MCF 10A (cell line): ENCODE measurements at regions not wholly inside any gene's neighbourhood (a gene's known extent, or its start where the extent isn't known, plus 50 kb on each side); places are given as distances from the start of the nearest gene placed in this dataset.

Experiments used
- BruUV-seq: library from RNA; stranded (reverse); fragments of 400-500 nt; replicated peaks from 2 replicates; lab custom pipeline; 2021; lab: Mats Ljungman, UMichigan
- CTCF ChIA-PET: fragments of 300-600 bp; sonication (Branson Sonifier 250); formaldehyde crosslinking; extraction: SDS; loops from one replicate; lab custom pipeline; 2021; ENCODE audit warnings: antibody characterized with exemption, inconsistent platforms; lab: Yijun Ruan, JAX
- POLR2A ChIA-PET: fragments of 300-600, 350-650 bp; sonication (Branson Sonifier 250); formaldehyde crosslinking; extraction: SDS; loops from one replicate; lab custom pipeline; 2020; ENCODE audit warnings: antibody characterized with exemption, inconsistent platforms; lab: Yijun Ruan, JAX
- DNase-seq: peaks from one replicate; pipeline ENCODE4 v3.0.0-alpha.2; 2018; ENCODE audit not compliant: unreplicated experiment
- H3K27ac Mint-ChIP-seq: one replicate; pipeline ENCODE4 v1.8.0; 2022; ENCODE audit warnings: mild to moderate bottlenecking, low read depth, mixed read lengths; ENCODE audit not compliant: unreplicated experiment
- H3K27me3 Mint-ChIP-seq: one replicate; pipeline ENCODE4 v1.8.0; 2022; ENCODE audit warnings: mixed read lengths; ENCODE audit not compliant: insufficient read depth, unreplicated experiment
- H3K36me3 Mint-ChIP-seq: one replicate; pipeline ENCODE4 v1.8.0; 2022; ENCODE audit warnings: mild to moderate bottlenecking, moderate library complexity, mixed read lengths; ENCODE audit not compliant: insufficient read depth, unreplicated experiment
- H3K4me1 Mint-ChIP-seq: one replicate; pipeline ENCODE4 v1.8.0; 2022; ENCODE audit warnings: mixed read lengths; ENCODE audit not compliant: insufficient read depth, unreplicated experiment
- H3K4me3 Mint-ChIP-seq: one replicate; pipeline ENCODE4 v1.8.0; 2022; ENCODE audit warnings: mild to moderate bottlenecking, moderate library complexity, mixed read lengths; ENCODE audit not compliant: unreplicated experiment
- H3K9me3 Mint-ChIP-seq: one replicate; pipeline ENCODE4 v1.8.0; 2022; ENCODE audit warnings: mixed read lengths; ENCODE audit not compliant: unreplicated experiment
- CTCF ChIP-seq: fragments of 200-600 bp; IDR thresholded peaks from one replicate; pipeline ENCODE4 v1.8.0; 2022; ENCODE audit warnings: antibody characterized with exemption, mild to moderate bottlenecking; ENCODE audit not compliant: unreplicated experiment
- intact Hi-C: fragments of 100-400 bp; cut with micrococcal nuclease; formaldehyde crosslinking; loops from 2 replicates; pipeline ENCODE4 v1.14.1; 2022

GRCh38 chr3:73964818-73965217 lies 340.1 kb upstream of the PDZRN3 start:
- Mint-ChIP-seq H3K27ac (no peak overlapping the region), H3K27me3 (peaks cover 33% of the 10 kb centered on the region), H3K36me3 (no peaks in the 10 kb centered on the region), H3K9me3 (no peaks in the 10 kb centered on the region), H3K4me1 (peaks cover 6% of the 10 kb centered on the region), H3K4me3 (no peak overlapping the region)
- POLR2A ChIA-PET, result no interaction called here
- CTCF ChIA-PET, result no interaction called here
- no peak for TF ChIP-seq CTCF
- BruUV-seq, result no TSS peak
- intact Hi-C loops, result no loop called here
- DNase-seq, result no peak

GRCh38 chr3:73955494-73956070 lies 330.8 kb upstream of the PDZRN3 start:
- peaks cover 8% of the 10 kb centered on the region for H3K9me3 Mint-ChIP-seq
- no peak for TF ChIP-seq CTCF
- peaks cover 10% of the 10 kb centered on the region for H3K27me3 Mint-ChIP-seq
- H3K36me3 Mint-ChIP-seq, result no peaks in the 10 kb centered on the region
- DNase-seq, result no peak
- intact Hi-C loops, result no loop called here
- POLR2A ChIA-PET, result no interaction called here
- no peak overlapping the region for H3K4me3 Mint-ChIP-seq
- CTCF ChIA-PET, result interaction anchor here (0.6 kb wide), 1 partner anchor 147 kb away, joined by 3 read pairs; no protein-coding TSS in a partner anchor
- no peak overlapping the region for H3K27ac Mint-ChIP-seq
- no TSS peak for BruUV-seq
- H3K4me1 Mint-ChIP-seq, result no peaks in the 10 kb centered on the region

- no TSS peak for BruUV-seq
- peaks cover 10% of the 10 kb centered on the region for H3K27me3 Mint-ChIP-seq
- no peak overlapping the region for H3K27ac Mint-ChIP-seq
- ChIA-PET POLR2A (no interaction called here), CTCF (no interaction called here)
- H3K9me3 Mint-ChIP-seq, result peaks cover 8% of the 10 kb centered on the region
- no peak for DNase-seq
- no peaks in the 10 kb centered on the region for H3K4me1 Mint-ChIP-seq
- no peaks in the 10 kb centered on the region for H3K36me3 Mint-ChIP-seq
- no peak overlapping the region for H3K4me3 Mint-ChIP-seq
- no peak for TF ChIP-seq CTCF
- intact Hi-C loops, result no loop called here
Measured at GRCh38 chr3:73954506-73954905, 329.8 kb upstream of the PDZRN3 start.

- H3K4me1 Mint-ChIP-seq, result no peaks in the 10 kb centered on the region
- POLR2A ChIA-PET, result no interaction called here
- DNase-seq, result no peak
- no peaks in the 10 kb centered on the region for H3K36me3 Mint-ChIP-seq
- H3K9me3 Mint-ChIP-seq, result no peaks in the 10 kb centered on the region
- H3K4me3 Mint-ChIP-seq, result no peak overlapping the region
- no peak overlapping the region for H3K27ac Mint-ChIP-seq
- BruUV-seq, result no TSS peak
- CTCF ChIA-PET, result no interaction called here
- no peaks in the 10 kb centered on the region for H3K27me3 Mint-ChIP-seq
- no peak for TF ChIP-seq CTCF
- intact Hi-C loops, result no loop called here
Measured at GRCh38 chr3:73952781-73953180, 328.0 kb upstream of the PDZRN3 start.
